ENCODE measurements at regions not wholly inside any gene's neighbourhood (a gene's known extent, or its start where the extent isn't known, plus 50 kb on each side); places are given as distances from the start of the nearest gene placed in this dataset.

- TF ChIP-seq CTCF (conservative IDR thresholded peaks at IDR 0.05; ENCODE audit: low read depth in 2 of 2) (no peak), JUNB (IDR thresholded peaks at IDR 0.05; ENCODE audit: unreplicated experiment) (no peak), POLR2AphosphoS5 (IDR thresholded peaks at IDR 0.05; ENCODE audit: low read depth) (no peak), CREB1 (CRISPR knock-in tag; IDR thresholded peaks at IDR 0.05; ENCODE audit: low read depth) (no peak), STAT1 (IDR thresholded peaks at IDR 0.05; ENCODE audit: unreplicated experiment) (no peak), EZH2 (IDR thresholded peaks at IDR 0.05; ENCODE audit: low read depth, unreplicated experiment) (no peak), ZNF331 (CRISPR knock-in tag; IDR thresholded peaks at IDR 0.05; ENCODE audit: low read depth) (no peak), REST (IDR thresholded peaks at IDR 0.05; ENCODE audit: unreplicated experiment) (no peak), ETS1 (IDR thresholded peaks at IDR 0.05) (no peak), EZH2phosphoT487 (IDR thresholded peaks at IDR 0.05; ENCODE audit: unreplicated experiment) (no peak), NANOG (IDR thresholded peaks at IDR 0.05; ENCODE audit: borderline replicate concordance) (no peak), ZNF462 (CRISPR knock-in tag; IDR thresholded peaks at IDR 0.05) (no peak), ZNF114 (CRISPR knock-in tag; IDR thresholded peaks at IDR 0.05) (no peak)
Observed at GRCh38 chr9:89845321-89845720, 240.5 kb downstream of the GADD45G start.

Data from GM23338 (cell line).